SU-DHL-6 (cell line): ENCODE measurements at regions not wholly inside any gene's neighbourhood (a gene's known extent, or its start where the extent isn't known, plus 50 kb on each side); places are given as distances from the start of the nearest gene placed in this dataset.

Source experiments
- H2AFZ ChIP-seq: fragments of 200-600 bp; sonication (generic); 2 replicates; pipeline ENCODE4 v1.6.1; 2014; ENCODE audit warnings: low read depth, mild to moderate bottlenecking, moderate library complexity, mixed read lengths, antibody characterized with exemption, low read length; ENCODE audit not compliant: severe bottlenecking
- H3F3A ChIP-seq: fragments of 200-600 bp; shearing (Covaris generic); 2 replicates; pipeline ENCODE4 v1.6.0; 2016; ENCODE audit warnings: antibody characterized with exemption, mild to moderate bottlenecking; ENCODE audit not compliant: insufficient read depth
- H3K27ac ChIP-seq: fragments of 200-600 bp; sonication (generic); 2 replicates; pipeline ENCODE4 v1.5.1; 2016; ENCODE audit warnings: low read depth, mild to moderate bottlenecking, low read length, moderate library complexity, mixed read lengths
- H3K27me3 ChIP-seq: fragments of 200-600 bp; sonication (generic), shearing (Covaris generic); 2 replicates; pipeline ENCODE4 v1.6.0; 2014; ENCODE audit warnings: mild to moderate bottlenecking, low read length
- H3K36me3 ChIP-seq: fragments of 200-600 bp; sonication (generic); 2 replicates; pipeline ENCODE4 v1.6.1; 2014; ENCODE audit warnings: mild to moderate bottlenecking, low read length, mixed read lengths
- H3K4me2 ChIP-seq: fragments of 300-600, 200-600 bp; shearing (Covaris generic), sonication (generic); 2 replicates; pipeline ENCODE4 v1.6.0; 2014; ENCODE audit warnings: low read length, low read depth, mild to moderate bottlenecking; ENCODE audit not compliant: poor library complexity, severe bottlenecking
- H3K4me3 ChIP-seq: fragments of 200-600 bp; sonication (generic); 2 replicates; pipeline ENCODE4 v1.5.1; 2014; ENCODE audit warnings: antibody characterized with exemption, low read length, mild to moderate bottlenecking, mixed read lengths; ENCODE audit not compliant: insufficient read depth, poor library complexity, severe bottlenecking
- H3K79me2 ChIP-seq: fragments of 200-600 bp; sonication (generic); 2 replicates; pipeline ENCODE4 v1.6.1; 2014; ENCODE audit warnings: mild to moderate bottlenecking, low read length, moderate library complexity; ENCODE audit not compliant: insufficient read depth
- H3K9ac ChIP-seq: fragments of 200-600 bp; sonication (generic); 2 replicates; pipeline ENCODE4 v1.7.0; 2014; ENCODE audit warnings: mild to moderate bottlenecking, low read length
- H3K9me2 ChIP-seq: fragments of 200-600 bp; sonication (generic); replicated peaks from 2 replicates; pipeline ENCODE4 v1.6.1; 2014; ENCODE audit warnings: low read length; ENCODE audit not compliant: insufficient read depth
- H3K9me3 ChIP-seq: fragments of 200-600 bp; sonication (generic); 2 replicates; pipeline ENCODE4 v1.6.1; 2014; ENCODE audit warnings: low read length, mixed read lengths; ENCODE audit not compliant: insufficient read depth
- H4K20me1 ChIP-seq: fragments of 200-600 bp; sonication (generic); 2 replicates; pipeline ENCODE4 v1.6.1; 2014; ENCODE audit warnings: low read depth, mild to moderate bottlenecking, antibody characterized with exemption, low read length, moderate library complexity, mixed read lengths
- EZH2phosphoT487 ChIP-seq: fragments of 200-600 bp; sonication (generic), shearing (Covaris generic); conservative IDR thresholded peaks from 2 replicates; pipeline ENCODE4 v1.6.1; 2018; ENCODE audit warnings: mild to moderate bottlenecking, antibody characterized with exemption, low read length, moderate library complexity, mixed read lengths
- TF ChIP-seq, protein P1 (sequence below): fragments of 200-600 bp; sonication (generic); IDR thresholded peaks from one replicate; pipeline ENCODE4 v1.5.1; 2017; ENCODE audit warnings: antibody characterized with exemption, mild to moderate bottlenecking, low read length, moderate library complexity; ENCODE audit not compliant: insufficient read depth, poor library complexity, severe bottlenecking

- H3K9me3 ChIP-seq: no peaks in the 10 kb centered on the region
- no peak overlapping the region for H3K27ac ChIP-seq
- H3K36me3 ChIP-seq: no peaks in the 10 kb centered on the region
- no peaks in the 10 kb centered on the region for H3K27me3 ChIP-seq
- no peaks in the 10 kb centered on the region for H4K20me1 ChIP-seq
- no peak overlapping the region for H3K4me2 ChIP-seq
- no peak overlapping the region for H2AFZ ChIP-seq
- H3K9ac ChIP-seq: no peak overlapping the region
- no peaks in the 10 kb centered on the region; the same call in 1 of the 2 replicates for H3K9me2 ChIP-seq
- no peak overlapping the region for H3K4me3 ChIP-seq
- H3F3A ChIP-seq: no peaks in the 10 kb centered on the region
- no peaks in the 10 kb centered on the region for H3K79me2 ChIP-seq
- TF ChIP-seq EZH2phosphoT487: no peak
- TF ChIP-seq, protein P1, sequence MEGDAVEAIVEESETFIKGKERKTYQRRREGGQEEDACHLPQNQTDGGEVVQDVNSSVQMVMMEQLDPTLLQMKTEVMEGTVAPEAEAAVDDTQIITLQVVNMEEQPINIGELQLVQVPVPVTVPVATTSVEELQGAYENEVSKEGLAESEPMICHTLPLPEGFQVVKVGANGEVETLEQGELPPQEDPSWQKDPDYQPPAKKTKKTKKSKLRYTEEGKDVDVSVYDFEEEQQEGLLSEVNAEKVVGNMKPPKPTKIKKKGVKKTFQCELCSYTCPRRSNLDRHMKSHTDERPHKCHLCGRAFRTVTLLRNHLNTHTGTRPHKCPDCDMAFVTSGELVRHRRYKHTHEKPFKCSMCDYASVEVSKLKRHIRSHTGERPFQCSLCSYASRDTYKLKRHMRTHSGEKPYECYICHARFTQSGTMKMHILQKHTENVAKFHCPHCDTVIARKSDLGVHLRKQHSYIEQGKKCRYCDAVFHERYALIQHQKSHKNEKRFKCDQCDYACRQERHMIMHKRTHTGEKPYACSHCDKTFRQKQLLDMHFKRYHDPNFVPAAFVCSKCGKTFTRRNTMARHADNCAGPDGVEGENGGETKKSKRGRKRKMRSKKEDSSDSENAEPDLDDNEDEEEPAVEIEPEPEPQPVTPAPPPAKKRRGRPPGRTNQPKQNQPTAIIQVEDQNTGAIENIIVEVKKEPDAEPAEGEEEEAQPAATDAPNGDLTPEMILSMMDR: no peak
Measured at GRCh38 chr4:14091531-14091930, 464.0 kb upstream of the BOD1L1 start.

DNA sequence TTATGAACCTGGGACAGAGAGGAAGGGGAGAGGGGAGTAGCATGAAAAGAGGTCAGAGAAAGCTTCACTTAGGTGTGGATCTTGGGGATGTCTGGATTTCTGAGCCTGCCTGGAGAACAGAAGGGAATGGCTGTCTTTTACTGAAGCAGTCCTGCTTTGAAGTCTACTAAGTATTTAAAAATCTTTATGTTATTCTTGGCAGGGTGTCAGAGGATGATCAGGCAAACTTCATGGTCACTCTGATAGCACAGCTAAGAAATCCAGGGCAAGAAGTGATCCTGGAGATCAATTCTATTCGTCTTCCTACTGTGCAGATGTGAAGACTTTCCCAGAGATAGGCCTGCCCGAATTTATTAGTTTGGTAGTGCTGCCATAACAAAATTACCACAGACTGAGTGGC is 464.4 kb upstream of the BOD1L1 start:
- no peak overlapping the region for H3K9ac ChIP-seq
- no peak overlapping the region for H3K4me2 ChIP-seq
- H3K36me3 ChIP-seq: no peaks in the 10 kb centered on the region
- H3K27ac ChIP-seq: no peak overlapping the region
- TF ChIP-seq, protein P1: no peak
- no peak for TF ChIP-seq EZH2phosphoT487
- no peak overlapping the region for H2AFZ ChIP-seq
- H3K27me3 ChIP-seq: no peaks in the 10 kb centered on the region
- no peaks in the 10 kb centered on the region; the same call in 1 of the 2 replicates for H3K9me2 ChIP-seq
- H3F3A ChIP-seq: no peaks in the 10 kb centered on the region
- no peak overlapping the region for H3K4me3 ChIP-seq
- no peaks in the 10 kb centered on the region for H3K9me3 ChIP-seq
- no peaks in the 10 kb centered on the region for H4K20me1 ChIP-seq
- no peaks in the 10 kb centered on the region for H3K79me2 ChIP-seq

GRCh38 chr4:14092741-14093140 is 465.2 kb upstream of the BOD1L1 start:
- no peaks in the 10 kb centered on the region for H3F3A ChIP-seq
- H3K27me3 ChIP-seq: no peaks in the 10 kb centered on the region
- no peaks in the 10 kb centered on the region for H3K79me2 ChIP-seq
- no peaks in the 10 kb centered on the region for H3K9me3 ChIP-seq
- H3K36me3 ChIP-seq: no peaks in the 10 kb centered on the region
- H2AFZ ChIP-seq: no peak overlapping the region
- no peak overlapping the region for H3K27ac ChIP-seq
- no peak overlapping the region for H3K4me2 ChIP-seq
- no peak overlapping the region for H3K4me3 ChIP-seq
- H3K9me2 ChIP-seq: no peaks in the 10 kb centered on the region; the same call in 1 of the 2 replicates
- H4K20me1 ChIP-seq: no peaks in the 10 kb centered on the region
- TF ChIP-seq EZH2phosphoT487: no peak
- TF ChIP-seq, protein P1: no peak
- no peak overlapping the region for H3K9ac ChIP-seq

DNA sequence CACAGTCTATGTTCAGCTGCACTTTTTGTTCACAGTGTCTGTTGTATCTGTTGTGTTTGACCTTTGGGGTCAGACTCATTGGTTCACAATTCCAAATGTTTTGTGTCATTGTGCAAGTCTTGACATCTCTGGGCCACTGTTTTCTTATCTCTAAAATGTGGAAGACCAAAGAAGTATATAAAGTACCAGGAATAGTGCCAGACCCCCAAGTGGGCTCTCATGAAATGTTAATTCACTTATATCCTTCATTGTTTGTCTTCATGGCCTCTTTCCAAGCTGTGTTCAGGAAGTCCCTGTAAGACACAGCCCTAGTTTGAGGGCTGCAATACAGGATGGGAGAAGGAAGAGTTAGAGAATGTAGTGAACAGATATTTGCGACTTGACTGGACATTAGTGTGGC is 468.3 kb upstream of the BOD1L1 start:
- no peak overlapping the region for H3K4me3 ChIP-seq
- H3K36me3 ChIP-seq: no peaks in the 10 kb centered on the region
- no peaks in the 10 kb centered on the region; the same call in 1 of the 2 replicates for H3K9me2 ChIP-seq
- H3K79me2 ChIP-seq: no peaks in the 10 kb centered on the region
- H3F3A ChIP-seq: no peaks in the 10 kb centered on the region
- H3K9me3 ChIP-seq: no peaks in the 10 kb centered on the region
- H2AFZ ChIP-seq: no peak overlapping the region
- no peak overlapping the region for H3K4me2 ChIP-seq
- H4K20me1 ChIP-seq: no peaks in the 10 kb centered on the region
- H3K27ac ChIP-seq: no peak overlapping the region
- H3K9ac ChIP-seq: no peak overlapping the region
- no peaks in the 10 kb centered on the region for H3K27me3 ChIP-seq
- TF ChIP-seq, protein P1: no peak
- no peak for TF ChIP-seq EZH2phosphoT487
